ENCODE measurements at regions not wholly inside any gene's neighbourhood (a gene's known extent, or its start where the extent isn't known, plus 50 kb on each side); places are given as distances from the start of the nearest gene placed in this dataset.

DNA sequence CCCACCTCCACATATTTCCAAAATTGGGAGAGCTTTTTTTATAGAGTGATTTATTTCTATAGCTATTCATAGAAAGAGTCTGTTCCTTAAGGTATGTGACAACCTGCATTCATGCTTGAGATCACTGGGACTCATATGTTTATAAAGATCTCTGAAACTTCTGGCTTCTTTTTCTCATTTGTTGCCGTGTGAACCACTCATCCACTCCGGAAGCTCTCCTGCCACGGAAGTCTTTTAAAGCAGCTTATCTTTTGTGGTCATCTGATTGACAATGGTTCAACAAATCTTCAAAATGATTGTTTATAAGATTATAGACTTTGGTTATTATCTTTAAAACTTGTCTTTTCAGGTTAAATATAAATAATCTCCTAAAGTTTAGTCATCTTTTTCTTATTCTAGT lies 260.5 kb downstream of the C3orf38 start:
- Histone ChIP-seq H3K9ac (replicated peaks in 1 of 4; ENCODE audit: extremely low read depth in 1 of 4, low read depth in 3 of 4, low read length in 3 of 4) (no peak overlapping the region), H2BK15ac (ENCODE audit: low read length) (no peak overlapping the region), H3K56ac (replicated peaks; ENCODE audit: insufficient read length, low read depth, low read length) (no peak overlapping the region), H4K5ac (ENCODE audit: insufficient read length, low read depth, low read length) (no peak overlapping the region), H4K91ac (replicated peaks; ENCODE audit: insufficient read length, low read length) (no peak overlapping the region), H3K4me3 (ENCODE audit: extremely low read depth in 1 of 4, insufficient read depth in 2 of 4, low read depth in 3 of 4, low read length in 4 of 4) (no peak overlapping the region), H3K4ac (replicated peaks; ENCODE audit: insufficient read length, low read depth, low read length) (no peak overlapping the region), H3K79me1 (ENCODE audit: low read depth, low read length) (no peaks in the 10 kb centered on the region), H4K20me1 (replicated peaks in 1 of 2; ENCODE audit: control insufficient read depth in 1 of 2, insufficient read depth in 2 of 2, low read length in 2 of 2) (no peaks in the 10 kb centered on the region), H4K8ac (ENCODE audit: extremely low read depth, insufficient read depth, low read length) (no peak overlapping the region), H3K23ac (ENCODE audit: insufficient read length) (no peak overlapping the region), H3K27ac (ENCODE audit: low read depth, low read length) (no peak overlapping the region), H3K36me3 (ENCODE audit: control insufficient read depth in 2 of 4, insufficient read depth in 4 of 4, low read length in 3 of 4) (no peaks in the 10 kb centered on the region), H3K79me2 (ENCODE audit: control insufficient read depth in 1 of 2, insufficient read depth in 2 of 2, low read length in 2 of 2) (no peaks in the 10 kb centered on the region), H2BK12ac (ENCODE audit: low read depth, low read length) (no peak overlapping the region), H3K23me2 (ENCODE audit: low read depth, low read length) (no peaks in the 10 kb centered on the region), H3K18ac (ENCODE audit: extremely low read depth, low read length) (no peak overlapping the region), H2BK20ac (ENCODE audit: low read length) (no peak overlapping the region), H3K4me2 (ENCODE audit: insufficient read depth in 1 of 2, low read depth in 2 of 2, low read length in 2 of 2) (no peak overlapping the region), H2BK120ac (replicated peaks; ENCODE audit: low read depth, low read length) (no peak overlapping the region), H3K4me1 (replicated peaks in 1 of 4; ENCODE audit: control insufficient read depth in 3 of 4, insufficient read depth in 4 of 4, low read length in 3 of 4) (no peaks in the 10 kb centered on the region), H2AK5ac (ENCODE audit: low read depth, low read length) (no peak overlapping the region), H3K27me3 (replicated peaks in 1 of 4; ENCODE audit: control insufficient read depth in 3 of 4, extremely low read depth in 1 of 4, insufficient read depth in 3 of 4, low read length in 3 of 4) (no peaks in the 10 kb centered on the region), H3K9me3 (ENCODE audit: insufficient read depth in 2 of 2, low read depth in 1 of 2, low read length in 1 of 2) (no peaks in the 10 kb centered on the region), H2AFZ (ENCODE audit: low read length) (no peak overlapping the region), H3K14ac (ENCODE audit: insufficient read length) (no peak overlapping the region), H2BK5ac (ENCODE audit: low read depth, low read length) (no peak overlapping the region)
- TF ChIP-seq CBX5 (IDR thresholded peaks at IDR 0.05; ENCODE audit: low read depth, low read length) (no peak), TCF12 (IDR thresholded peaks at IDR 0.05; ENCODE audit: low read depth, low read length) (no peak), FOSL1 (IDR thresholded peaks at IDR 0.05; ENCODE audit: insufficient read depth, low read depth, low read length) (no peak), ASH2L (IDR thresholded peaks at IDR 0.05; ENCODE audit: low read length) (no peak), ZNF274 (IDR thresholded peaks at IDR 0.05; ENCODE audit: borderline replicate concordance, extremely low read depth, low read length) (no peak), CBX8 (IDR thresholded peaks at IDR 0.05; ENCODE audit: borderline replicate concordance, low read depth, low read length) (no peak), KDM4A (IDR thresholded peaks at IDR 0.05; ENCODE audit: low read depth, low read length, severe bottlenecking) (no peak)
- FAIRE-seq = no peak
- ChIA-PET POLR2A (ENCODE audit: partially characterized antibody) (no interaction called here), CTCF (ENCODE audit: partially characterized antibody) (interaction anchor here (1.3 kb wide), 1 partner anchor 191 kb away, joined by 4 read pairs; no protein-coding TSS in a partner anchor)
- DNase-seq (ENCODE audit: low read depth in 1 of 2, low spot score in 2 of 2) = no peak
- 95% methylated on average over 3 of the region's 3 CpGs; no CpG with 5 or more reads in 1 of the 2 experiments for WGBS, 2 experiments (ENCODE audit: extremely low coverage in 1 of 2, insufficient coverage in 1 of 2, insufficient read length in 1 of 2, insufficient replicate concordance in 2 of 2, low coverage in 1 of 2, low lambda C conversion rate in 2 of 2, missing lambda C conversion rate in 1 of 2)

All from H1 (cell line).